Inferior parietal cortex (tissue), 1 donor: ENCODE measurements at regions not wholly inside any gene's neighbourhood (a gene's known extent, or its start where the extent isn't known, plus 50 kb on each side); places are given as distances from the start of the nearest gene placed in this dataset.
A peak's percentile ranks its signal among the peaks of the same experiment; 100 is the strongest.

Experiments
- DNase-seq: peaks from one replicate; pipeline ENCODE4 v3.0.0-alpha.2; 2016; ENCODE audit errors: extremely low spot score

- DNase-seq, result no peak
Observed at GRCh38 chr5:98492258-98492657, 281.2 kb upstream of the RGMB start.

- no peak for DNase-seq
Observed at GRCh38 chr5:98497418-98497817, 276.0 kb upstream of the RGMB start.

DNA sequence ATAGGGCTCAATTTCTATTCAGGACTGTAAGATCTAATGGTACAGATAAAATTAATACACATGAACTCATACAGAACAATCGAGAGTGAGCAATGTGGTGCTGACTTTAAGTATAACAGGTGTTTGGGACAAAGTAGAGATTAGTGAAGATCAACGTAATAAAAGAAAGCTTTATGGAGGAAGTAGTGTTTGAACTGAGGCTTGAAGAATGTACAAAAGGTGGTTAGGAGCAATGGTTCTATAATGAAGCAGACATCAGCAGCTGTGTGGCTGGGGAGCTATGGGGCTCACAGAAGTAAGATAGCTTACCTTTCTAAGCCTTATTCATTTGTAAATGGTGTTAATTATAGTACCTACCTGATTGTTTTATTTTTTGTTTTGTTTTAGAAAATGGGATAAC is 275.4 kb upstream of the RGMB start:
- no peak for DNase-seq

GRCh38 chr5:98499892-98500291 is 273.6 kb upstream of the RGMB start:
- DNase-seq, result no peak

DNA sequence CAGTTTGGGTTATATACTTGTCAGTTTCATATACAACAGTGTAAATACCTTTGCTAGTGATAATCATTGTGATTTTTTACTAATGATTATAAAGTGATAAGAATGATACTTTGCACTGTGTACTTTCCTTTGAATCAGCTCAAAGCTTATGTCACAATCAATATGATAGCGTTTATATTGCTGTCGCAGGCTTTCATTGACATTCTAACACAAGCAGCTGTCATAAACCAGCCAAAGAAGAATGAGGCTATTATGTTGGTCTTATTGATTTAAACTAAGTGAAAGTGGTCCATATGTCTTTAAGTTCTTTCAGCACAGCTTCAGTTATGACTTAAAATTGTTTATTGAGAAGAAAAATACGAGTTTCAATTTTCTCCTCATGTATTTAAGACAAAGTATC is 272.7 kb upstream of the RGMB start:
- no peak for DNase-seq

GRCh38 chr5:98503616-98504015 is 269.8 kb upstream of the RGMB start:
- no peak for DNase-seq

DNA sequence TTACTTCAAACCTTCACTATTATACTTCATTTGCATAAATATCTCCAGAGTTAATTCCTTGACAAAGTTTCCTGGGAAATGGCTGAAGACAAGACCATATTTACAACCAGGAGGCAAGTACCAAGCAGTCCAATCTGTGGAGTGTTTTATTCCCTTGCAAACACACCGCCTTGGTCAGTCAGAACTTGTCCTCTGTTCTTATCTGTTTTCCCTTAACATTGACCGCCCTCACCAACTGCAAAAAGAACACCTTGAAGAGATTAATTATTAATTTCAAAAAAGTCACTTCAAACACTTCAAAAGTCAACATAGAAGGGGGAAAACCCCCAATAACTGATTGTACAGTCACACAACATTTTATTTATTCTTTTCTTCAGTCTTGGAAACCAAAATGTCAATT is 269.0 kb upstream of the RGMB start:
- no peak for DNase-seq

- DNase-seq, result peak; percentile 56
Observed at GRCh38 chr5:98510143-98510985, 263.1 kb upstream of the RGMB start.

GRCh38 chr5:98513380-98513779 is 260.1 kb upstream of the RGMB start:
- no peak for DNase-seq

- DNase-seq, result no peak
Observed at GRCh38 chr5:98514215-98514614, 259.2 kb upstream of the RGMB start.

GRCh38 chr5:98516701-98517100 is 256.8 kb upstream of the RGMB start:
- DNase-seq, result no peak

DNA sequence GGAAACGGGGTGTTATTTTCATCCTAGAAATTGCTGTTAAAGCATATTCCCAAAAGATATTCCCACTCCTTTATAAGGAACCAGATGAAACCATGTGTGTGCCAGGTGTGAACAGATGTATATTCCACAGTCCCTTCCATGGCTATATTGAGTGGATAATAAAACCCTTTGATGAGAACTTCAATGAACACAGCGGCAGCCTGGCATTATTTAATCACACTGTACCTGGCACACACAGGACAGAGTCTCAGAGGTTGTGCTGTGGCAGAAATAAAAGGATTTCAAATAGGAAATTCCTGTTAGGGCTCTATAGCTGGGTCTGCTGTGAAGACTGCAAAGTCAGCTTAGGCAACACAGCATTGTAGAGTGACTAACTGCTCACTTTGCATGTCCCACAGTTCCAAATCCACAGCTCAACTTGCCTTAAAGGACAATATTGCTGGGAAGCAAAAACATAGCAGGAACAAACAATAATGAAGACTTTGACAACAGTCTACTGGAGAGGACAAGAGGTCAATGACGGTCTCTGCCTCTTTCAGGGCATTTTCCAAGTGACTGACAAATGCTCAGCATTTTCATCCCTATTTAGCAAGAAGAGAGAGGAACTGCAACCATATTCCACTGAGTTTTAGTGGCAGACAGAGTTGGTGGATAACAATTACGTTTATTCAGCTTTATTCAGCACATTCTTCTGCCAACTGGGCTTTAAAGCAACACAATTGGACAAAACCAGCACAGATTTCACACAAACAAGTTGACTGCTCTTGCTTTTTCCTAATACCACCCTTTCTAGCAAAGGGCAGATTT is 255.7 kb upstream of the RGMB start:
- peak; percentile 25 for DNase-seq

- no peak for DNase-seq
Observed at GRCh38 chr5:98518754-98519153, 254.7 kb upstream of the RGMB start.

- DNase-seq, result no peak
Observed at GRCh38 chr5:98519571-98519970, 253.9 kb upstream of the RGMB start.

GRCh38 chr5:98521821-98522220 is 251.6 kb upstream of the RGMB start:
- no peak for DNase-seq

DNA sequence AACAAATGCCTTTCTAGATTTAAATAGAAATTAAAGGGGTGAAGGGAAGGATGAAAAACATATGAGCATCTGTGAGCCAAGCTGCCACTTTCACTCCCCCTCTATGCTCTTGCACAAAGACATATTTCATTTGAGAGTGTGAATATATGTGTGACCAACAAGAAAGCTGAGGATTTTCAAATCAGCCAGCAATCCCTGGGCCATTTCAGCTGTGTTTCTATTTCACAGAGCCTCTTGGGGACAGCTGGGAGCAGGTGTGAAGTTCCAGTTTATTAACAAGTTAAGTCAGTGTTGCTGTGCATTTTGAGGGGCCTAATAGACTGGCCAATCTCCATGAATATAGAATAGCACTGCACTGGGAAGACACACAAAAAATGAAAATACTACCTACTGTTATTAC is 248.7 kb upstream of the RGMB start:
- no peak for DNase-seq

GRCh38 chr5:98527846-98528245 is 245.6 kb upstream of the RGMB start:
- no peak for DNase-seq

- no peak for DNase-seq
Observed at GRCh38 chr5:98529321-98529720, 244.1 kb upstream of the RGMB start.

GRCh38 chr5:98530224-98530623 is 243.2 kb upstream of the RGMB start:
- no peak for DNase-seq

GRCh38 chr5:98535901-98536300 is 237.6 kb upstream of the RGMB start:
- DNase-seq, result no peak

- DNase-seq, result no peak
Observed at GRCh38 chr5:98540056-98540455, 233.4 kb upstream of the RGMB start.

GRCh38 chr5:98541641-98542040 is 231.8 kb upstream of the RGMB start:
- DNase-seq, result no peak

GRCh38 chr5:98543490-98543889 is 230.0 kb upstream of the RGMB start:
- no peak for DNase-seq
